ENCODE measurements at regions not wholly inside any gene's neighbourhood (a gene's known extent, or its start where the extent isn't known, plus 50 kb on each side); places are given as distances from the start of the nearest gene placed in this dataset.

DNA sequence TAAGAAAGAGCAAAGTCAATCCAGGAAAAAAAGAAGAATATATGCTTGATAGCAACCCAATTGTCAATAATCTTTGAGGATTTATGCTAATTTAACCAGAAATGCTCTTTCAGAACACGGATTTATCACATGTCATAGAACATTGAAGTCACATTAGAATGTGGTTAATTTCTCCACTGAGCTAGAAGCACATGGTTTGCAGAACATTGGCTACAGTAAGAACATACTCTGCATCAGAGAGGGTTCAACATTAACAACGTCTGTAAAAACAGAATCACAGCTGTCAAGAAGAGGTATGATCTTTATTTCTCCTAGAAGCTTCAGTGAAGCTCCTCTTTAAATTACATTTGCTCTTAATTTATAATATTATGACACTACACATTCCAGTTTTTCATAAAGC is 619.7 kb upstream of the AGTR1 start:
- TF ChIP-seq, protein P1, sequence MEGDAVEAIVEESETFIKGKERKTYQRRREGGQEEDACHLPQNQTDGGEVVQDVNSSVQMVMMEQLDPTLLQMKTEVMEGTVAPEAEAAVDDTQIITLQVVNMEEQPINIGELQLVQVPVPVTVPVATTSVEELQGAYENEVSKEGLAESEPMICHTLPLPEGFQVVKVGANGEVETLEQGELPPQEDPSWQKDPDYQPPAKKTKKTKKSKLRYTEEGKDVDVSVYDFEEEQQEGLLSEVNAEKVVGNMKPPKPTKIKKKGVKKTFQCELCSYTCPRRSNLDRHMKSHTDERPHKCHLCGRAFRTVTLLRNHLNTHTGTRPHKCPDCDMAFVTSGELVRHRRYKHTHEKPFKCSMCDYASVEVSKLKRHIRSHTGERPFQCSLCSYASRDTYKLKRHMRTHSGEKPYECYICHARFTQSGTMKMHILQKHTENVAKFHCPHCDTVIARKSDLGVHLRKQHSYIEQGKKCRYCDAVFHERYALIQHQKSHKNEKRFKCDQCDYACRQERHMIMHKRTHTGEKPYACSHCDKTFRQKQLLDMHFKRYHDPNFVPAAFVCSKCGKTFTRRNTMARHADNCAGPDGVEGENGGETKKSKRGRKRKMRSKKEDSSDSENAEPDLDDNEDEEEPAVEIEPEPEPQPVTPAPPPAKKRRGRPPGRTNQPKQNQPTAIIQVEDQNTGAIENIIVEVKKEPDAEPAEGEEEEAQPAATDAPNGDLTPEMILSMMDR (IDR thresholded peaks at IDR 0.05) = no peak
- TF ChIP-seq POLR2A (IDR thresholded peaks at IDR 0.05) = no peak

Data from esophagus squamous epithelium (tissue), 4 donors.